A204.1 (cell line): ENCODE measurements at regions not wholly inside any gene's neighbourhood (a gene's known extent, or its start where the extent isn't known, plus 50 kb on each side); places are given as distances from the start of the nearest gene placed in this dataset.
"Not testable (repeated sequence)": the region's sequence is repeated elsewhere in the genome, so short reads cannot be mapped to it uniquely, and the experiment has no call there.

Experiments
- FAIRE-seq: peaks from 2 replicates; lab custom pipeline; 2012; peaks lifted over from hg19 to GRCh38; lab: Jason Lieb, UNC

- FAIRE-seq = no peak
These were observed 535.3 kb upstream of the LRFN5 start for GRCh38 chr14:41071351-41071750.

GRCh38 chr14:41062826-41063225 lies 543.9 kb upstream of the LRFN5 start:
- no peak for FAIRE-seq

GRCh38 chr14:41055589-41055988 lies 551.1 kb upstream of the LRFN5 start:
- FAIRE-seq = no peak

- FAIRE-seq = no peak
These were observed 554.9 kb upstream of the LRFN5 start for GRCh38 chr14:41051801-41052200.

GRCh38 chr14:41047763-41048162 lies 558.9 kb upstream of the LRFN5 start:
- no peak for FAIRE-seq

GRCh38 chr14:41037388-41037787 lies 569.3 kb upstream of the LRFN5 start:
- FAIRE-seq = no peak

- no peak for FAIRE-seq
These were observed 571.7 kb upstream of the LRFN5 start for GRCh38 chr14:41034969-41035368.

- FAIRE-seq = no peak
These were observed 583.7 kb upstream of the LRFN5 start for GRCh38 chr14:41022932-41023331.

- no peak for FAIRE-seq
These were observed 590.5 kb upstream of the LRFN5 start for GRCh38 chr14:41016213-41016612.

GRCh38 chr14:41000350-41000749 lies 606.3 kb upstream of the LRFN5 start:
- no peak for FAIRE-seq

GRCh38 chr14:40989260-40989659 lies 617.4 kb upstream of the LRFN5 start:
- FAIRE-seq = no peak

- FAIRE-seq = no peak
These were observed 619.2 kb upstream of the LRFN5 start for GRCh38 chr14:40987481-40987880.

GRCh38 chr14:40986655-40987054 lies 620.0 kb upstream of the LRFN5 start:
- no peak for FAIRE-seq

- no peak for FAIRE-seq
These were observed 621.1 kb upstream of the LRFN5 start for GRCh38 chr14:40985584-40985983.

GRCh38 chr14:40983604-40984003 lies 623.1 kb upstream of the LRFN5 start:
- FAIRE-seq = no peak

- no peak for FAIRE-seq
These were observed 625.4 kb upstream of the LRFN5 start for GRCh38 chr14:40981247-40981646.

GRCh38 chr14:40960257-40960656 lies 646.4 kb upstream of the LRFN5 start:
- FAIRE-seq = not testable (repeated sequence)

- no peak for FAIRE-seq
These were observed 651.6 kb upstream of the LRFN5 start for GRCh38 chr14:40955131-40955505.

GRCh38 chr14:40954448-40955130 lies 652.1 kb upstream of the LRFN5 start:
- FAIRE-seq = not testable (repeated sequence)

GRCh38 chr14:40944521-40944920 lies 662.2 kb upstream of the LRFN5 start:
- FAIRE-seq = no peak

- FAIRE-seq = no peak
These were observed 669.8 kb upstream of the LRFN5 start for GRCh38 chr14:40936861-40937260.

GRCh38 chr14:40920380-40920779 lies 686.3 kb upstream of the LRFN5 start:
- FAIRE-seq = no peak

- FAIRE-seq = no peak
These were observed 695.5 kb upstream of the LRFN5 start for GRCh38 chr14:40911141-40911540.

- FAIRE-seq = no peak
These were observed 696.8 kb upstream of the LRFN5 start for GRCh38 chr14:40909906-40910305.

GRCh38 chr14:40903709-40904108 lies 703.0 kb upstream of the LRFN5 start:
- FAIRE-seq = no peak
